Stimulated activated memory B cell treated with anti-CD40 and anti-IgM and Interleukin-4, amounts not matched to agents 10 μg/mL and 1 μg/mL and 100 μg/mL, for 72 hours (primary cell): ENCODE measurements at regions not wholly inside any gene's neighbourhood (a gene's known extent, or its start where the extent isn't known, plus 50 kb on each side); places are given as distances from the start of the nearest gene placed in this dataset.

Source experiments
- ATAC-seq: fragments of 150-1000 bp; cut with Tn5 transposase; 2 replicates; pipeline ENCODE4 v1.10.0; 2021
- H3K27ac Mint-ChIP-seq: one replicate; pipeline ENCODE4 v1.8.0; 2022; ENCODE audit warnings: mild to moderate bottlenecking, mixed read lengths
- H3K27me3 Mint-ChIP-seq: one replicate; pipeline ENCODE4 v1.8.0; 2022; ENCODE audit warnings: mixed read lengths
- H3K36me3 Mint-ChIP-seq: one replicate; pipeline ENCODE4 v1.8.0; 2022; ENCODE audit warnings: mixed read lengths
- H3K4me1 Mint-ChIP-seq: one replicate; pipeline ENCODE4 v1.8.0; 2022; ENCODE audit warnings: mixed read lengths
- H3K4me3 Mint-ChIP-seq: one replicate; pipeline ENCODE4 v1.8.0; 2022; ENCODE audit warnings: mild to moderate bottlenecking, moderate library complexity, mixed read lengths
- H3K9me3 Mint-ChIP-seq: one replicate; pipeline ENCODE4 v1.8.0; 2022; ENCODE audit warnings: mixed read lengths

- no peaks in the 10 kb centered on the region for H3K36me3 Mint-ChIP-seq
- no peak overlapping the region for H3K4me3 Mint-ChIP-seq
- no peaks in the 10 kb centered on the region for H3K4me1 Mint-ChIP-seq
- H3K9me3 Mint-ChIP-seq, result no peaks in the 10 kb centered on the region
- H3K27ac Mint-ChIP-seq, result no peak overlapping the region
- no peaks in the 10 kb centered on the region for H3K27me3 Mint-ChIP-seq
- no peak for ATAC-seq
Observed at GRCh38 chr9:84435902-84436301, 95.3 kb upstream of the SLC28A3 start.

- Mint-ChIP-seq H3K4me1 (no peaks in the 10 kb centered on the region), H3K27ac (no peak overlapping the region), H3K27me3 (no peaks in the 10 kb centered on the region), H3K36me3 (no peaks in the 10 kb centered on the region), H3K4me3 (no peak overlapping the region), H3K9me3 (no peaks in the 10 kb centered on the region)
- no peak for ATAC-seq
Observed at GRCh38 chr9:84436386-84437109, 96.0 kb upstream of the SLC28A3 start.

- Mint-ChIP-seq H3K36me3 (no peaks in the 10 kb centered on the region), H3K27ac (no peak overlapping the region), H3K27me3 (no peaks in the 10 kb centered on the region), H3K4me1 (no peaks in the 10 kb centered on the region), H3K9me3 (no peaks in the 10 kb centered on the region), H3K4me3 (no peak overlapping the region)
- ATAC-seq, result no peak
Observed at GRCh38 chr9:84438391-84438790, 97.8 kb upstream of the SLC28A3 start.

GRCh38 chr9:84439250-84439649 is 98.7 kb upstream of the SLC28A3 start:
- Mint-ChIP-seq H3K4me3 (no peak overlapping the region), H3K27me3 (no peaks in the 10 kb centered on the region), H3K27ac (no peak overlapping the region), H3K36me3 (no peaks in the 10 kb centered on the region), H3K9me3 (no peaks in the 10 kb centered on the region), H3K4me1 (no peaks in the 10 kb centered on the region)
- no peak for ATAC-seq

- no peaks in the 10 kb centered on the region for H3K36me3 Mint-ChIP-seq
- ATAC-seq, result no peak
Observed at GRCh38 chr9:84442712-84443111, 102.2 kb upstream of the SLC28A3 start.

GRCh38 chr9:84445737-84446136 is 105.2 kb upstream of the SLC28A3 start:
- Mint-ChIP-seq H3K27ac (no peak overlapping the region), H3K27me3 (peaks cover 15% of the 10 kb centered on the region), H3K4me3 (no peak overlapping the region), H3K36me3 (no peaks in the 10 kb centered on the region), H3K9me3 (no peaks in the 10 kb centered on the region), H3K4me1 (no peaks in the 10 kb centered on the region)
- no peak for ATAC-seq

More at GRCh38 chr9:84442712-84443111, 102.2 kb upstream of the SLC28A3 start:
- Mint-ChIP-seq H3K4me3 (no peak overlapping the region), H3K4me1 (no peaks in the 10 kb centered on the region), H3K9me3 (no peaks in the 10 kb centered on the region), H3K27me3 (peaks cover 15% of the 10 kb centered on the region), H3K27ac (no peak overlapping the region)

GRCh38 chr9:84447305-84447704 is 106.7 kb upstream of the SLC28A3 start:
- no peaks in the 10 kb centered on the region for H3K36me3 Mint-ChIP-seq
- peaks cover 15% of the 10 kb centered on the region for H3K27me3 Mint-ChIP-seq
- H3K4me1 Mint-ChIP-seq, result no peaks in the 10 kb centered on the region
- no peak overlapping the region for H3K4me3 Mint-ChIP-seq
- no peak overlapping the region for H3K27ac Mint-ChIP-seq
- H3K9me3 Mint-ChIP-seq, result no peaks in the 10 kb centered on the region
- no peak for ATAC-seq

- no peak overlapping the region for H3K27ac Mint-ChIP-seq
- no peaks in the 10 kb centered on the region for H3K4me1 Mint-ChIP-seq
- no peak overlapping the region for H3K4me3 Mint-ChIP-seq
- H3K36me3 Mint-ChIP-seq, result no peaks in the 10 kb centered on the region
- no peaks in the 10 kb centered on the region for H3K9me3 Mint-ChIP-seq
- H3K27me3 Mint-ChIP-seq, result peaks cover 11% of the 10 kb centered on the region
- ATAC-seq, result no peak
Observed at GRCh38 chr9:84450029-84450428, 109.5 kb upstream of the SLC28A3 start.

- Mint-ChIP-seq H3K9me3 (peaks cover 4% of the 10 kb centered on the region), H3K27ac (no peak overlapping the region), H3K27me3 (no peaks in the 10 kb centered on the region), H3K4me3 (no peak overlapping the region), H3K4me1 (no peaks in the 10 kb centered on the region), H3K36me3 (no peaks in the 10 kb centered on the region)
- ATAC-seq, result no peak
Observed at GRCh38 chr9:84456527-84456926, 116.0 kb upstream of the SLC28A3 start.

- H3K4me1 Mint-ChIP-seq, result no peaks in the 10 kb centered on the region
- no peak for ATAC-seq
- peaks cover 15% of the 10 kb centered on the region for H3K27me3 Mint-ChIP-seq
- H3K9me3 Mint-ChIP-seq, result peaks cover 4% of the 10 kb centered on the region
- H3K27ac Mint-ChIP-seq, result no peak overlapping the region
- no peaks in the 10 kb centered on the region for H3K36me3 Mint-ChIP-seq
- no peak overlapping the region for H3K4me3 Mint-ChIP-seq
Observed at GRCh38 chr9:84460695-84461094, 120.1 kb upstream of the SLC28A3 start.

- Mint-ChIP-seq H3K4me3 (no peak overlapping the region), H3K9me3 (peaks cover 3% of the 10 kb centered on the region), H3K27ac (no peak overlapping the region), H3K27me3 (peaks cover 15% of the 10 kb centered on the region), H3K36me3 (no peaks in the 10 kb centered on the region), H3K4me1 (no peaks in the 10 kb centered on the region)
- ATAC-seq, result no peak
Observed at GRCh38 chr9:84463272-84463671, 122.7 kb upstream of the SLC28A3 start.

GRCh38 chr9:84466580-84467285 is 126.2 kb upstream of the SLC28A3 start:
- Mint-ChIP-seq H3K27ac (no peak overlapping the region), H3K4me1 (no peaks in the 10 kb centered on the region), H3K36me3 (no peaks in the 10 kb centered on the region), H3K27me3 (peaks cover 15% of the 10 kb centered on the region), H3K9me3 (no peaks in the 10 kb centered on the region), H3K4me3 (no peak overlapping the region)
- ATAC-seq, result no peak

- Mint-ChIP-seq H3K4me1 (no peaks in the 10 kb centered on the region), H3K27me3 (no peaks in the 10 kb centered on the region), H3K27ac (no peak overlapping the region), H3K9me3 (peaks cover 4% of the 10 kb centered on the region), H3K36me3 (no peaks in the 10 kb centered on the region), H3K4me3 (no peak overlapping the region)
- no peak for ATAC-seq
Observed at GRCh38 chr9:84471816-84472215, 131.3 kb upstream of the SLC28A3 start.

- Mint-ChIP-seq H3K9me3 (peaks cover 4% of the 10 kb centered on the region), H3K4me1 (no peaks in the 10 kb centered on the region), H3K27me3 (no peaks in the 10 kb centered on the region), H3K36me3 (no peaks in the 10 kb centered on the region), H3K27ac (no peak overlapping the region), H3K4me3 (no peak overlapping the region)
- ATAC-seq, result no peak
Observed at GRCh38 chr9:84478996-84479395, 138.4 kb upstream of the SLC28A3 start.

GRCh38 chr9:84480071-84480470 is 139.5 kb upstream of the SLC28A3 start:
- peak; percentile 14 for ATAC-seq
- Mint-ChIP-seq H3K4me3 (no peak overlapping the region), H3K9me3 (peaks cover 4% of the 10 kb centered on the region), H3K27me3 (no peaks in the 10 kb centered on the region), H3K36me3 (no peaks in the 10 kb centered on the region), H3K4me1 (no peaks in the 10 kb centered on the region), H3K27ac (no peak overlapping the region)

- peaks cover 7% of the 10 kb centered on the region for H3K9me3 Mint-ChIP-seq
- no peak overlapping the region for H3K4me3 Mint-ChIP-seq
- H3K27ac Mint-ChIP-seq, result no peak overlapping the region
- H3K36me3 Mint-ChIP-seq, result no peaks in the 10 kb centered on the region
- H3K27me3 Mint-ChIP-seq, result no peaks in the 10 kb centered on the region
- H3K4me1 Mint-ChIP-seq, result no peaks in the 10 kb centered on the region
- no peak for ATAC-seq
Observed at GRCh38 chr9:84481231-84481630, 140.7 kb upstream of the SLC28A3 start.
